GM21390 (cell line): ENCODE measurements at regions not wholly inside any gene's neighbourhood (a gene's known extent, or its start where the extent isn't known, plus 50 kb on each side); places are given as distances from the start of the nearest gene placed in this dataset.

Experiments
- ATAC-seq: cut with Tn5 transposase; IDR thresholded peaks from one replicate; pipeline ENCODE4 v1.9.1; 2021; ENCODE audit not compliant: unreplicated experiment

DNA sequence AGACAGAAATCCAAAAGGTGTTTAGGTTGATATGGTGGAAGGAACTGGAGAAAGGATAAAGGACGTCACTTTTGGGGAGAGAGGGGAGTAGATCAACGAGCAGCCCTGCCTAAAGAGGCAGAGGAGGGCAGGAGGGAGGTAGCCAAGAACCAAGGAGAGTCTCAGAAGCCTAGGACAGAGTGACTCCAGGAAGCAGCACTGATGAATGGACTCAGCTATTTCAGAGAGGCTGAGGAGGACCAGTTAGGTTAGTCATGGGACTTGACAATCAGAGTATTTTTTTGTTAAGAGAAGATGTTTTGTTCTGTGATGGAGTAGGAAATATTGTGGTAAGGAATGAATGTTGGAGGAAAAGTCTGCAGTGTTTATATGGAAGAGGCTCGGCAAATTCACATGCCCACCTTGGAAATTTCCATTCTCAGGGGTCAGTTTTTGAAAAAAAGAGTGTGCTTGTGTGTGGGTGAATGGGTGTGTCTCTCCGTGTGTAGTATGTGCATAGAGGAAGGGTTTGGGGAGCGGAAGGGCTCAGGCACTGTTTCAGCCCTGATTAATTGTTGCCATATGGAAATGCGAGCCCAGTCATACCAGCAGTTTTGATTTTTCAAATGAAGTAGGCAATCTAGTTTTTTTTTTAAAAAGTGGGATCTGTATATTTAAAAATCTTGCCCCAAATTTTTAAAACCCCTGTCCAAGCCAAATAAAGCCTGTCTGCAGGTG is 303.6 kb downstream of the SAMD5 start:
- ATAC-seq, result no peak

DNA sequence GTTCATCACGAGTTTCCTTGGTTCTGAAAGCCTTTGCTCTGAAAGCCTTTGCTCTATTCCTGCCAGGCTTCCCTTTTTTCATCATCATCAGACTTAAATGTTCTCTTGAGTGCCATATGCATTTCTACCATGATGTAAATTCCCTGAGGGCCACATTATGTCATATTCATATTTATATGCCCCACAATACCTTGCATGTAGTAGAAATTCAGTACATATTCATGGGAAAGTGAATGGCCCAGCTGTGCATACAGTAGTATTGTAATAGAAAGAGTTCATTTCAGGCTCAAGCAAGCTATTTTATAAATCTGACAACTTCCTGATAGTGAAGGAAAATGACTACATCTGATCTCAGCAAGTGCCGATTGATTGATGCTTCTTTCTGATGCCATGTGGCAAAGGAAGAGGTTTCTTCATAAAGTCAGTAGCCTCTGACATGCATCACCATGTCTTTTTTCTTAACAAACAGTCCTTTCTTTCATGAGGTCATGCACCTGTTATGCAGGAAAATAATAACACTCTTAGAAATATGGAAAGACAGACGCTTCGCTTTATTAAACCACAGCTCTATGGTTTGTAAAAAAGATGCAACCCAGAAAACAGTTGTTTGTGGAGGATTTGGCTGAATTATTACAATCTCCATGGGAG is 308.7 kb downstream of the SAMD5 start:
- no peak for ATAC-seq

DNA sequence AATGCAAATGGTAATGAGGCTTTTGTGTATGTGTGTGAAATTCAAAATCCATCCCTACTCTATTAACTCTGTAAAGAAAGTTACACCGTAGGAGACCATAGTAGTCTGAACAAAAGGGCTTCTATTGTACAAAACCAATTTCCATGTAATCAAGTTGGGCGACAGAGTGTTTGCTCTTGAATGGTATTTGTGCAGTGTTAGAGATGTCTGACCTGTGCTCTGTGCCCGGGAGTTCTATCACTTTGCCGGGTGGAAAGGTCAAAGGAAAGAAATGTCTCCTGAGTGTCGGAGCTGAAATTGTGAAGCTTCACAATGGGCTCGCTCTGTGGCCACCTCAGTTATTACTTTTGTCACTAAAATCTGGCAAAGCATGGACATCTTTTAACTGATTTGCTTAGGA is 312.0 kb downstream of the SAMD5 start:
- no peak for ATAC-seq

DNA sequence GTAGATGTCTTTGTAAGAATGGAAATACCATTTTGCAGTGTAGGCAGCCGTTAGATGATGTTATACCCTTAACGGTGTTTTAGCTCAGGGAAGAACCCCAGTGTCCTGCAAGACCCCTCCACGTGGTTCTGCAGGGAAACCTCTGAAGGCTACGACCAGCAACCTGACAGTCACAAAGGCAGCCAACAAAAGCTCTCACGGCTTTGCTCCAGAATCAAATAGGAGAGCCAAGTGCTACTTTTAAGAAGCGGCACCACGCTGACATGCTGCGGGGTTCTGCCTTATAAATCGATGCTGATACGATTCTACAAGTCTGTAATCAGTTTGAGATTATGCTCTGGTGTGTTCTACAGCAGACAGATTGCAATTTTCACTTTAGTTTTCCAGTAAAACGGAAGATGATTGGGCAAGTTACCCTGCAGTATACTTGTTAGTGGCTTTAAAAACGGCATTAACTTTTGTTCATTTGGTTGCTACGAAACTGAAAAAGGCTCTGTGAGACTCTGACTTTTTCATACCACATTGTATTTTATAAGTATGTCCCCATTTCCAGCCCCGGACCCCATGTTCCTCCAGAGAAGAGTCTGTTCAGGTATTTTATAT is 312.9 kb downstream of the SAMD5 start:
- no peak for ATAC-seq

DNA sequence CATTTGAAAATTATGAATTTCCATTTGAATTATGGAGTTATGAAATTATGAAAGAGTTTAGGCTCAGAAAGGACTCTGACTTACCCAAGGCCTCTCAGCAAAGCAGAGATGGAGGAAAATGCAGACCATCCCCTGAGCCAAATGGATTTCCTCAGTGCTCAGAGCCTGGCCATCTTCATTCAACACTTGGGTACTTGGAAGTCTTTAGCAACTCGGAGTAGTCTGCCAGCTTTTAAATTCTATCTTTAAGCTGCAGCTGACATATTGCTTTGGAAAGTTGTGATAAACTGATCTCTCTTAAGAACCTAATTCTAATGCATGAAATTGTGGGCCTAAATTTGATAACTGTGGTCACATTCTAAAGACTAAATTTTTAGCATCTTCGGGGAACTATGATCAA is 315.4 kb downstream of the SAMD5 start:
- no peak for ATAC-seq

DNA sequence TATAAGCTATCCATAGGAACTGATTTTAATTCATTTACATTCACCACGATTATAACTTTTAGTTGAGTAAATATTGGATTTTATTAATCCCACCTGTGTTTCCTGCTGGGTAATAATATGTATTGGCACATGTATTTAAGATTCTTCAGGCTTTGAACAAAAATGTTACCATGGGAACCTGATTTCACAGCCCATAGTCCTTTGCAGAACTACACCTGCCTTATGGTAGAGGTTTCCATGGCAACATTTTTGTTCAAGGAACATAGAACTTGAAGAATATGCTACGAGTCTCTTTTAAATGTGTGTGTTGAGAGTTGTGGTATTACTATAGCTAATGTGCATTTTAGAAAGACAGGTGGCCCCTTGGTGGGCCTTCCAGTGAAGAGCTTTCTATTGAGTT is 317.4 kb downstream of the SAMD5 start:
- ATAC-seq, result no peak

DNA sequence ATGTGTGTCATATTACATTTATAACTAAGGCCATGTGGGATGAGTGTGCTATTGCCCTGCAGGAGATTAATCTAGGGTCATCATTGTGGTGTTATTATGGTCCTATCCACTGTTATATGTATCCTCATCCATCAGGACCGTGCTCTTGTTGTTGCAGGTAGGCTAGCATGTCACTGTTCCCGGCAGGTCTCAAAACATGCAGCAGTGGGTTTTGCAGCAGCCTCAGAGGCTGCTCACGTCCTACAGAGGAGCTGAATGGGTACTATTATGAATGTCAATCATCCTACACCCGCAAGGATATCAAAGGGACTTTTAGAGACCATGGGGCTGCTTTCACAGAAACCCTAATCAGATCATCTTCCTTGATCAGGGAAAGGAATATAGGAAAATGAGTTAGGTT is 318.2 kb downstream of the SAMD5 start:
- no peak for ATAC-seq

DNA sequence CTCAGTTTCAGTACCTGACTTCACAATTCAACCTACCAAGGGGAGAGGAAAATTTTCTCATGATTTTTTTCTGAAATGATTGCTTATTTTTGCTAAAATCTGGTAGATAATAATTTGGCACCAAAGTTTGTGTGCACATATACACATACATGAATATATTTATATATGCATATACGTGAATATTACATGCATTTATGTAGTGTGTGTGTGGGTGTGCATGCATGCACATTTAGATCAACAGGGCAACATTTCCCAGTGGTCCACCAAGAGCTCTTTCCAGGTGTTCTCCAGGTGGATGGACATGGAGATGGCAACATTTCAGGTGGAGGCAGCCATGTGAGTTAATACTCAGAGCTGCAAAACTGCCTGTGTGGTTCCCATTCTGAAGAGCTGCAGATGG is 320.9 kb downstream of the SAMD5 start:
- no peak for ATAC-seq

DNA sequence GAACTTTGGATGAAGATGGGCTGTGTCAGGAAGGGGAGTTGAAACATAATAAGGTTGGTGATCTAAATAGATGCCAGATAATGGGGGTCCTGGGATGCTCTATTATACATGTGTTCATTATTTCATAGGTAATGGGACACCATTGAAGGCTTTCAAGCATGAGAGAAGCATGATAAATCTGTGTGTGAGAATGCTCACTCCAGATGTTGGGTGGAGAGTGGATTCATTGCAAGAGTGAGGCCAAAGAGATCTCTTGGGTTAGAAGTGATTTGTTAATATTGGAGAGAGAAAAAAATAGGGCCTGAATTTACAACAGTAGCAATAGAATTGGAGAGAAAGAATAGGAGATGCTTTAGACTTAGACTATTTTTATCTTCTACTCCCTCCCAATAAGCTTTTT is 321.3 kb downstream of the SAMD5 start:
- ATAC-seq, result no peak

DNA sequence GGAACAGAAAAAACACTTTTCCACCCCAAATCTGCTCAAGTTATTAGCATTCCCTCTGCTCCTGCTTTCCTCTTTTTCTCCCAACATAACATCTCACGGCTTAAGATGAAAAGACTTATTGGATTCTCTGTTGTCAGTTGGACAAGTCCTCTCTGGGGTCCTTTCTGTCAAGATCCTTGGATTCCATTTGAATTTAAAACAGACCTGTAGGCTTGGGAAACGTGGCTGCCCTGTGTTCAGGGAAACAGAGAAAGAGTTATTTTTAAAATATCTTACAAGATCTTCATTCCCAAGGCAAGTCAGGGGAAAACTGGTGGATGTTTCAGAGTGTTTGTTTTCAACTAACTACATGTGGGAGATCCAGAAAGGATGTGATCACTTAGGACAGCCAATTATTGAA is 322.9 kb downstream of the SAMD5 start:
- no peak for ATAC-seq

DNA sequence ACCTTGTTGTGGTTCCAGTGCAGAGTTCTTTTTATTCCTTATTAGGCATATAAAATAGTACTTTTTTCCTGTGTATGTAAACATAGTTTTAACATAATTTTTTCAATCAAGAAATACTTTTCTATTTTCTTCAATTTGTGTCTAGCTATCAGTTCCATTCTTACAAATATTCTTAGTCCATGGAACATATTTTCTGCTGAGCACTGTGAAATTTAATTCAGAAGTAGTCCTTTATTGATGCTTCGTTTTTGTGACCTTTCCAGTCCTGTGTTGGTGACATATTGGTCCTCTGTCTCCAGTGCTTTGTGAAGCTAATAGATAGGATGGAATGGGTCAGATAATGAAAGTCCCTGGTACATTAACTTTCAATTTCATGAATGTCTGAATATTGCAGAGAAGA is 325.1 kb downstream of the SAMD5 start:
- no peak for ATAC-seq

DNA sequence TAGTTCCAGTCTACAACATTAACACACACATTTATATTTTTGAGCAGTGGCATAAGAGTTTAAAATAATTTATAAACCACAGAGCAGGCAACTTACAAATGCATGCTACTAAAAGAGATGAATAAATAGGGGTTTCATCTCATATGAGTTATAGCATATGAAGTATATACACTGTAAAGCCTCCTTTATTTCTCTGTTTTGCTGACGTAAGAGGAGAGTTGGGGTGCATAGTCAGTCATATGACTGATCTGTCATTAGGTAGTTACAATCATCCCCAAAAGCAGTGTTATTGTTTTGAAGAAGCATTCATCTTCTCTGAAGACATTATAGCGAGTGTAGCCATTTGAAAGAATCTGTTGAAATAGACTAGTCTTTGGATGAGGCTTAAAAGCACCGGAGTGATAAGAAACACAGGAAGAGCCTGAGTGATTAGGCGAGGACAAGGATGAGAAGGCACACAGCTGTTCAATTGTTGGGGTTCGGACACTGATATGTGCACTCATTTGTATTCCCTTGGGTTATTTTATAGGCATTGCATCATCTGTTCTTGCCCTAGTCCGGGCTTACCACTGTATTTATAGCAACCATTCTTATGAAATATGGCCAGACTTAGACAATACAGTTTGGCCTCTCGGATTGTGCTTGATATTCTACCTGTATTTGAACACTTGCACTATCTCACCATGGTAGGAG is 325.7 kb downstream of the SAMD5 start:
- ATAC-seq, result no peak

DNA sequence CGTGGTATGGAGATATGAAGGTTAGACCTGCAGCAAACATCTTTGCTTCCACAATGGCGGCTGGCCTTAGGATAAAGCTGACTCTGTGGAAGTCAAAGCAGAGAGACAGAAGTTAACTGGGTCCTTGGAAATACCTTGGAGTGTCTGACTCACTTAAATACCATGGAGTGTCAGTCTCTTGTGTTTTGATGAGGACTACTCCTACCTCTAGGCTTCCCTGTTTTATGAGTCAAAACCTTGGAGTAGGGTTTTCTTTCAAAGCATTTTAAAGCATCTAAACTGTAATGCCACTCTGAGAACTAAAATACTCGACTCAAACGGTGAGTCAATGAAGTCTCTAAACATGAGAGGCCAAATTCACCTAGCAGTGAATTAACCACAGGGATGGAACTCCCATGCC is 329.1 kb downstream of the SAMD5 start:
- no peak for ATAC-seq

DNA sequence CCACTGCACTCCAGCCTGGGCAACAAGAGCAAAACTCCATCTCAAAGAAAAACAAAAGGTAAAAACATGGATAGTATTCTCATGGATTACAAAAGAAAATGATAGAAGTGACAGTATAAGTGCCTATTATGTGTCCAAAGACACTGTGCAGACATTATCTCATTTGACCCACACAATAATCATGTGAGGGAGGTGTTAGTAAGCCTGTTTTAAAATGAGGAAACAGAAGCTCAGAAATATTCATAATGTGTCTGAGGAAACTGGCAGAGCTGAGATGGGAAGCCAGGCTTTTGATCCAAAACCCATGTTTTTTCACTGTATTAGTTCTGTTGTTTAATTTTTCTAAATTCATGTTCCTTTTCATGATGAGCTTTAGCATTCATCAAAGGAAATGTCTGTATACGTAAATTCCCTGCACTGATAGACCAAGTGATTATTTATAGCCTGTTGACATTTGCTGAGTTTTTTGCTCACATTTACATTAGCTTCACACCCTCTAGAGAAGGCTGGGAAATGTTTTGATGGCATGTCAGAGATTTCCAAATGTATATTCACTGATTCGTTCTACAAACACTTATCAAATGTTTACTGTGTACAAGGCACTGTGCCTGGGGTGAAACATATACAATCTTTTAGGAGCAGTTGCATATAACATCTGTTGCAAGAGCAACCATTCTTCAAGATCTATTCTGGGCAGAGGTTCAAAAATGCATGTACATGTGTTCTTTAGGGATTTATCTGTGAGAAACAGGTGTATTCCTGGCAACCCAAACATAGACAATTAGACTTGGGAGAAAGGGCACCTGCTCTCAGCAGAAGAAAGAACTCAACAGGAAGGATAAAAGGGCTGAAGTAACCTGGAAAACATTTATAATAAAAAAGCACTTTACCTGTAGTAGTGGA is 331.5 kb downstream of the SAMD5 start:
- no peak for ATAC-seq

DNA sequence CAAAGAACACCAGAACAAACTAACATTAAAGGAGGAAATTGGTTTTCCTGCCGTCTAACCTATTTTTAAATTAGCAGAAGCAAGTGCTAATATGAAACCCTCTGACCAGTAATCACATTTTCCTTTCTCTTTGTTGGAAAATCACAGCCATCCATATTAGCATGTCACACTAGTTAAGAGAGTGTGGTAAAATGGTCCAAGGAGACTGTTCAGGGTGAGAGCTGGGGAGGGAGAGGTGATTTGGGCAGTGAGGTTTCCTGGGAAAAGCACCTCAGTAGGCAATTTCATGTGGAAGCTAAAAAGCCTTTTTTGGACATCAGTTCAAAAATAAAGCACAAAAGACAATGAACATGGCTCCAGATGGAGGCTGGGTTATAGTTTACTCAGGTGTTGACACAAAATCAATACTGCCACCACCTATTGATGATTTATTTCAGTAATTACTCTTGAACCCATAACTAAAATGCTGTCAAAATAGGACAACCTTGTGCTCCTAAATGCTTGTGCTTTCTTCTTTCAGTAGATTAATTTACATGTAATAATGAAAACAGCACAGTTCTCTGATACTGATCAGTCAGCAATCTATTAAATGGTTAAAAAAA is 333.2 kb downstream of the SAMD5 start:
- no peak for ATAC-seq

DNA sequence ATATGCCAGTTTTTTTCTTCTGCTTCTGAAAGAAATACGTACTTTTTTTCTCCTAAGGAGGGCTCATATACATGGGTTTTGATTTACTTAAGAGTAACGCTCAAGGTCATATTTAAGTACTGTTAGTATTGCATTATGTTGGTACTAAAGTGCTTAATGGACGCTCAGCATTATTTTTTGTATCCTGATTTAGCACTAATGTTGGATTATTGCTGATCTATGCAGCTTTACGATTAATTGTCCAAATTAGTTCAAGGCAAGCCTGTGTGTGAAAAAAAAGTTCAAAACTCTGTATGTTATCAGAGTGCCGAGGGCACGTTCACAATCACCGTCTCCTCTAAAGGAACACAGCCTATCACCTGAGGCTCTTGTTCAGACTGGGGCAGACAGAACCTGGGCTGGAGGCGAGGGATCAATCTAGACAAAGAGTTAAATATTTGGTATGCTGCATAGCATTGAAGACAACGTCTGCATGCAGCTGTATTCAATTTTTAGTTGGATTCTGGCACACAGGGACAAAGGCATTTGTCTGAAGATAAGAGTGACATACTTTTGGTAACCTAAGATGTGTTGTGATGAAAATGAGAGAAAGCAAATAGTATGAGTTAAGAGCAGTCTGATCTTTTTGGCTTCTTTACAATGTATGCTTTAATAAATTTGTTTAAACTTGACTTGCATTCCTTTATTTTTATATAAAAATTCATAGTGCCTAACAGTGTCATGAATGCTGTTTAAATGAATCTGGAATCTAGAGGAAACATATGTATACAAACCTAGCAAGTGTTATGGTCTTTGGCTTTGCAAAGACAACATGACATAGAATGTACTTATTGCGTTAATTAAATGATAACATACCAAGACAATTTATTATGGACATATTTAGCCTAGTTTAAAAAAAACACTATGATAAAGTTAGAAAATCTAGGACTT is 341.2 kb downstream of the SAMD5 start:
- no peak for ATAC-seq

DNA sequence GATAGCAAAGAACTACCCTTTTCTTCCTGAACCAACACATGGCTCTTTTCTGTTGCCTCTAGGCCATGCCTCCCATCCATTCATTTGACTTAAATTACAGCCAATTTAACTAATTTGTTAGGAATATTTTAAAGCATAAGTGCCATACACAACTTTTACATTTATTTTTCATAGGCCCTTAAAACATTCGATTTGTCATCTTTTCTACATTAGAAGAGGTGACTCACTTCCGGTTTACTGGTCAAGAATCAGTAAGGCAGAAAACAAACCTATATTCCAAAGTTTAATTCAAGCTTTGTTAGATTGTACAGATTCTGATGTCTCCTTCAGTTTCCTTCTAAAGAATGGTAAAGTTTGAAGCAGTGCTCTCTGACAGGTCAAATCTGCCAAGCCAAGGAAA is 344.3 kb downstream of the SAMD5 start:
- no peak for ATAC-seq

DNA sequence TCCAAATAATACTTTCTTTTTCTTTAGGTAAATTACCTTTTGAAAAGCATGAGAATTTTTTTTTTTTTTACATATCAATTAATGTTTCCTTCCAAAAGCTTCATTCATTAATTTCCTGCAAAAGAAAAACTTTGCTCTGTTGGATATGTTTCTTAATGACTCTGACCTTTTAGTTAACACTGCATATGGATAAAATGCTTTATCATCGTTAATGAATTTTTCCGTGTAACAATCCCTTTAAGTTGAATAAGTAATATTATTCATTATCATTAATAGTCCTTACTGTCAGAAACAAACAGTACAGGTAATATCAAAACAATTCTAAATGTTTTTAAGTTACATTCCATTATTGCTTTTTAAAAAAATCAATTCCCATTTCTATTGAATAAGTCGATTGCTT is 345.1 kb downstream of the SAMD5 start:
- no peak for ATAC-seq

DNA sequence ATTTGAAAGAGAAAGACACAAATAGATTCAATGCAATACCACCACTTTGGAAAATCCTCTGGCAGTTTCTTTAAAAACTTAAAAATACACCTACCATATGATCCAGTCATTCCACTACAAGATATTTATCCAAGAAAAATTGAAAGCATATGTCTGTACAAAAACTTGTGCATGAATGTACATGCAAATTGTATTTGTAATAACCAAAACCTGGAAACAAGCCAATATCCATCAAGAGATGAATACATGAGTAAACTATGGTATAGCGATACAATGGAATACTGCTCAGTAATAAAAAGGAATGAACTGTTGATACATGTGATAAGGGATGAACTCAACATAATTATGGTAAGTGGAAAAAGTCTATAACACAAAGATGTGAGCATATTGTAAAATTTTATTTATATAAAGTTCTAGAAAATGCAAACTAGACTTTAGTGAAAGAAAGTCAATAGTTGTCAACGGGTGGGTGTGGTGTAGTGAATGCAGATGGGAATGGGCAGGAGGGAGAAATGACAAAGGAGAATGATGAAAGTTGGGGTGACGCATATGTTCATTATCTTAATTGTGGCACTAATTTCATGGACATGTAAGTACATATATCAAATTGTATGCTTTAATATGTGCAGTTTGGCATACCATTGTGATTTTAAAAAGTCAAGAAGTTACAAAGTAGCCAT is 347.5 kb downstream of the SAMD5 start:
- no peak for ATAC-seq
